ENCODE measurements at regions not wholly inside any gene's neighbourhood (a gene's known extent, or its start where the extent isn't known, plus 50 kb on each side); places are given as distances from the start of the nearest gene placed in this dataset.
"Not testable (repeated sequence)": the region's sequence is repeated elsewhere in the genome, so short reads cannot be mapped to it uniquely, and the experiment has no call there.

DNA sequence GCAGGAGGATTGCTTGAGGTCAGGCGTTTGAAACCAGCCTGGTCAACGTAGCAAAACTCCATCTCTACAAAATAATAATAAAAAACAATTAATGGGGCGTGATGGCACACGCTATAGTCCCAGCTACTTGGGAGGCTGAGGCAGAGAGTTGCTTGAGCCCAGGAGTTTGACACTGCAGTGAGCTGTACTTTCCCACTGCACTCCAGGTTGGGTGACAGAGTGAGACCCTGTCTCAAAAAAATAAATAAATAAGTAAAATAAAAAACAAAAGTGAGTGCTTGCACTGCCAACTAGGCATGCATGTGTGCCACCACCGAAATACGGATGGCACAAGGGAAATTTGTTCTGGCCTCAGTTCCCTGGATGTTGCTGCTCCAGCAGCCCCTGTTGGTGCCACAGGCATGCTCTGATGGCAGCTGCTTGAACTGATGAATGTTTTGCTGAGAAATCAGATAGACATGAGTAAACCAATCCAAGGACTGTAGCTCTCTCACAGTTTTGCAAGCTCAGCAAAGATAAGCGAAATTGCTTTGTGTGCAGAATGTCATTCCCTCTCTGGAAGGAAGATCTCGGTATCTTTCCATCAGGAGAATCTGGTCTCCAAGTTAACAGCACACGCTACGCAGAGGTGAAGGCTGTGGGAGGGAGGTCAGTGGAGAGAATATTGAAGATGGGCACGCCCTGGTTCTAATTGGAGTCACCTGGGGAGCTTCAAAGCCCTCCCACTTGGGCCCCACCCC lies 188.0 kb upstream of the SLC24A3 start:
- in situ Hi-C loops (cut with HindIII; ENCODE audit: low sequenced_read_pairs) = no loop called here

DNA sequence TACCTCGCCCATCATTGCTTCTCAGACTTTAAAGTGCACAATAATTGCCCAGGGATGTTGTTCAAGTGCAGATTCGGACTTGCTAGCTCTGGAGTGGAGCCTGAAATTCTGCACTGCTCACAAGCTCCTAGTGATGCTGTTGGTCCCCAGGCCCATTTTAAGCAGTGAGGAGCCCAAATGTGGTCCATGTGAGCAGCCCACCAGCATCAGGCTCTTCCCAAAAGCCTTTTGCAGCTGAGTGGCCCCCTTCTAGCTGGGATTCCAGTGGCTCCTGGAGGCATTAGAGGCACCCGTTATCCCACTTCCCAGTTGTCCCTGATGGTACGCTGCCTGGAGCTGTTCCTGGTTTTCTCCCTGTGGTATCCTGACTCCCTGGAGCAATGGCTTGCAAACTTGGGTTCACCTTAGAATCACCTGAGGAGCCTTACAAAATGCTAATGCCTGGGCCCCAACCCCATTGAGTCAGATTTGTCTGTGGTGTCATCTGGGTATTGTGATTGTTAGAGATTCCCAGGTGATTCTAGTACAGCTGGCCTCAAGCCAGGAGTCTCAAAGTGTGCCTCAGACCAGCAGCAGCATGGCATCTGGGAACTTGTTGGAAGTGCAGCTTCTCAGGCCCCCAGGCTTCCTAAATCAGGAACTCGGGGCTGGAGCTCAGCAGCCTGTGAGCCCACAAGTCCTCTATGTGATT lies 186.9 kb upstream of the SLC24A3 start:
- in situ Hi-C loops (cut with HindIII; ENCODE audit: low sequenced_read_pairs) = no loop called here

DNA sequence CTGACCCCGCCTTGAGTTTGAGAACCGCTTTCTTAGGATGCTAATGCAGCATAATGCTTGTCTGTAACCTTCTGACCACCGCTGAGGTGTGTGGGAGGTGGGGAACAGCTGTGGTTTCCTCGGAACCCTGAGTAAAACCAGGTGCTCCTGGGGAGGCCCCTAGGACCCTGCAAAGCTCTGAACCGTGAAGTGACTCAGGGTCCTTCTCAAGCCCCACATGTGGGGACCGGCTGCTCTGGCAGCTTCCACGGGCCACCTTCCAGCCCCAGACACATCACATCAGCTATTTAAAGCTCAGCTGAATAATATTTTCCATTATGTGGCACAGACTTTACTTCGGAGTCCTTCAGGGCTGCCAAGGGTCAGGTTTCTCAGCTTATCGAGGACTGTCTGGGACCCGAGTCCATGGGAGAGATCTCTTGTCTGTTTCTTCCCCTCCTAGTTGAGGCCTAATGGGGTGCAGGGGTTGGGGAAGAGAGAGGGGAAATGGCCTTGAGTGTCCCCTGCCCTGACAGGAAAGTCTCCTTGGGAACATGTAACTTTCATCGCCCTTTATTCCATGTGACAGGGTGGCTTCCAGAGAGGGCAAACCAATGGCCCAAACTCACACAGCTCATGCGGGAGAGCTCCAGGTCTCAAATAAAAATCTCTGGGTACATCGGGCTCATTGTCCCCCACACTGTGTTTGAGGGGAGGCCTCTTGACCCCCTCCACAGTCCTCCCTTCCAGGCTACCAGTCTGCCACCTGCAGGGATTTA lies 186.1 kb upstream of the SLC24A3 start:
- in situ Hi-C loops (cut with HindIII; ENCODE audit: low sequenced_read_pairs) = no loop called here

DNA sequence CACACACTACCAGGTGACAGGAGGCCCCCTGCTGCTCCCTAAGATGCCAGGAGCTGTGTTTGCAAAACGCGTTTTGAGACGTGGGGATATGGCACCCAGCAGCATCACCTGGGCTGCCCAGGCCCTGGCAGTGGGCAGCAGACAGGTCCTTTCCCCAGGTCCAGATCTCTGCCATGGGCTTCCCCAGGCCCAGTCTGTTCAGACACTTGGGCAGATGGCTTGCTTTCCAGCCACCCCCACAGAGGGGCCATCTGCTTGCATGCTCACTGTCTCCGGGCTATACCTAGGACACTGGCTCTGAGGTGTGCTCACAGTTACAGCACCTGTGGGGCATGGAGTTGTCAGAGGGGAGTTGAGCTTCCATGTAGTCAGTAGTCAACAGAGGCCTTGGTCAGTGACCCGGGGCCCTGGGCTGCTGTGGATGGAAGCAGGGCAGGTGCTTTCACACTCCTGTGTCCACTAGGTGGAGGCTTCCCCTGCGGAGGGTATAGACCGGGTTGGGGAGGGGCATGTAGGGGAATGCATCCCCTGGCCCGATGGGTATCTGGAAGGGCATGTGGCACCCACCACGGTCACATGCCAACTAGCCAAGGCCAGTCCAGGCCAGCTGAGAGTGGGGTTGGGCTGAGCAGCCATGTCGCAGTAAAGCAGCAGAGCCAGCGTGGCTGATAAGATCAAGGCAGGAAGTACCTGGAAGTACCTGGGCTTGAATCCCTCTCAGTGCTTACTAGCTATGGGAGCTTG lies 185.4 kb upstream of the SLC24A3 start:
- in situ Hi-C loops (cut with HindIII; ENCODE audit: low sequenced_read_pairs) = no loop called here

DNA sequence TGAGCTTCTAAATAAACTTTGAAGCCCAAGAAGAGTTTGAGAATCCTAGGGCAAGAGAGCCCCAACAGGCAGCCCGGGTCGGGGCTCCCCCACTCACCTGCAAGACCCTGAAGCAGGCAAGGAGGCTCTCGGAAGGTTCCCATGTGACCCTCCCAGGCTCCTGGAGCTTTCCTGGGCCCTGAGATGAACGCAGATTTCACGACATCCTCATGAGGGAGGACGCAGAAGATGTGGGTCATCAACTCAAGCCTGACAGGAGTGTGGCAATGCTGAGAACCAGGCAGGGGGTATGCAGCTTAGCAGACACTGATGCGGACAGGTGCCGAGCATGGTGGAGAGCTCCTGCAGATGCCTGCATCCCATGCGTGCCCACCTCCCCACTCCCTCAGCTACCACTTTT lies 184.5 kb upstream of the SLC24A3 start:
- in situ Hi-C loops (cut with HindIII; ENCODE audit: low sequenced_read_pairs) = no loop called here

DNA sequence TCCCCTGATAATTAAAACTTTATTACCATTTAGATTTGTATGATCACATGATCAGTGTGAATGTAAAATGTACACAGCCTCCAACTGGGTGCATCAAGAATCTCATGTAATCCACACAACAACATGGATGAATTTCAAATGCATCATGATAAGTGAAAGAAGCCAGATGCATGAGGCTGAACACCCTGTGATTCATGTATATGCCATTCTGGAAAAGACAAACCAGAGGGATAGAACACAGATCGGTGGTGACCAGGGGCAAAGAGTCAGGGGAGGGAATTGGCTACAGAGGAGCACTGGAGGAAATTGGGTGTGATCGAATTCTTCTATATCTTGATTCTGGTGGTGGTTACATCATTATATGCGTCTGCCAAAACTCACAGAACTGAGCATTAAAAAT lies 170.7 kb upstream of the SLC24A3 start:
- in situ Hi-C loops (cut with HindIII; ENCODE audit: low sequenced_read_pairs) = no loop called here

DNA sequence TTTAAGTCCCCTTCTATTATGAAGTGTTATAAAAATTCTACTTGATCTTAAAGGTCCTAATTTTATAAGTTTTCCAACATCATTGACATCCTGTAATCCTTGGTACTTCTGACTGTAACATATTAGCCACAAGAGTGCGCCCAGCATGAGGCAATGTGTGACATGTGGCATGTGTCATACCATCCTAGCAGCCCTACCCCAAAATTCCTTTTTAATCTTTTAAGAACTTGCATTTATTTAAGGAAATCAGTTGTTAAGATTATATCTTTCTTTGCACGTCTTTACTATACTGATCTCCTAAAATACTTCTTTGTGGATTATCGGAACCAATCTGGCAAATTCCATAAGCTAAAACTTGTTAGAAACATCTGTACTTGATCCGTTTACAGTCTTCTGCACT lies 167.1 kb upstream of the SLC24A3 start:
- in situ Hi-C loops (cut with HindIII; ENCODE audit: low sequenced_read_pairs) = no loop called here

DNA sequence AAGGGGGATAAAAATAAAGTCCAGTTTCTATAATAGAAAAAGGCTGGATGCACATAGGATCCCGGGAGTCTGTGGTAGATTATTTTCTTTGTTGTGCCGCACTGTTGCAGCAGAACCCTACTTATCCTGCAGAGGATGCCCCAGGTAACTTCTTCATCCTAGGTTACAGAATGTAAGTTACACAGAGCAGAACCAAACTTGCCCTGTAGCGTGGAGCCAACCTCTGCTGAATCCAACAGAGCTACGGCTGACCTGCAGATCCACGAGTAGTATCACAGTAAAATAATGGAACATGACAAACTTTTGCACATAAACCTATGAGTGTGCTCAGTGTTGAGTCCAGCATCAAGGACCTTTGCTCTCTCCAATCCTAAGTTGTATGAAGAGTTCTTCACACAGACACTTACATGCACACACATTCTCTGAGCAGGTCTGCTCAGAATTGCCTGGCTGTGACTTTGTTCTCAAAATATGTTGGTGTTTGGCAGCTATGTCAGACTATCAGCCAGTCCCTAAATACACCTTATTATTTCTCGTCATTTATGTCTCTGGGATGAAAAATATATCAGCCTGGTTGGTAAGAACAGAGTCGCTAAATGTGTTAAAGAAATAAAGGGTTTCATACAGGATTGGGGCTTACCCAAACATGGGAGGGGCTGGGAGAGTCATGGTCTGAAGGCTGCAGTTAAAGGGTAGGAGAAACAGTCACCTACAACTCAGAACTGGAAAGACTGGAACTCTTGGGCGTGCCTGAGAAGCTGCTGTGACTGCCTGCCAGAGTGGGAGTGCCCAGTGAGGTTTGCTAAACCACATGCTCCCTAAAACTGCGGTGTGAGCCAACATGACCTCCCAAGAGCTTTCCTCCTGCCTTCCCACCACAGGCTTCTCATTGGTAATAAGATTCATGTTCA lies 165.1 kb upstream of the SLC24A3 start:
- in situ Hi-C loops (cut with HindIII; ENCODE audit: low sequenced_read_pairs) = no loop called here

DNA sequence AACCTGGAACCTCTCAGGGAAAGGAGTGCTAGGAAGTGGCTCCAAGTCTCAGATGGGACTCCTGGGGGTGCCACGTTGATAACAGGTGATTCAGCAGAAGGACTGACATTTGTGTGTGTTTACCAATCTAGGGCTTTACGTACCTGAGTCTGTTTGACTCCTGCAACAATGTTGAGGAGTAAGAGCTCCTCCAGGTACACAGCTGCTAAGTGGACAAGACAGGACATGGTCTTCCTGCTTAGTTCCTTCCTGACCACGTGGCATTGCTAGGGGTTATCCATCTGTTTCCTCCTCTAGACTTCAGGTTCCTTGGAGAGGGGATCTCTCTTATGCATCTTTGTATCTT lies 164.5 kb upstream of the SLC24A3 start:
- in situ Hi-C loops (cut with HindIII; ENCODE audit: low sequenced_read_pairs) = no loop called here

DNA sequence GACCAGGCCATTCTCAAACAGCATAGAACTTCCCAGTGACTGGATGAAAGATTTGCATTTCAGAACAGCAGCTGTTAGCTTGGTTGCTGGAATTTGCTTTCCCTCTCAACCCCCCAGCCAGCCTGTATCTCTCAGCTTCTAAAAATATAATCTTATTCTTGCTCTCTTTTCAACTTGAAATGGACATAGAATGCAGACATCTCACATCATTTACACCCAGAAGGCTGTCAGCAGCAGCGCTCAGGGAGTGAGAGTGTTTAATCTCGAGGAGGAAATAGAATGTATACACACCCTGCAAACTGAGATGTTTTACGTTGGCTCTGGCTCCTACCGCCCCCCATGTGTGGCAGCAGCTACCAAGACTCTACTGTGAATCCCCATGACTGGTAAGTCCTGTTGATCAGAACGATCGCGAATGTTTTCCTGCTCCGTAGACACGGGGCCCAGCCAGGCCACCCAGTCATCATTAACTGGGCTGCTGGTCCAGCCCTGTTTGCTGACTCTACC lies 163.4 kb upstream of the SLC24A3 start:
- in situ Hi-C loops (cut with HindIII; ENCODE audit: low sequenced_read_pairs) = no loop called here

DNA sequence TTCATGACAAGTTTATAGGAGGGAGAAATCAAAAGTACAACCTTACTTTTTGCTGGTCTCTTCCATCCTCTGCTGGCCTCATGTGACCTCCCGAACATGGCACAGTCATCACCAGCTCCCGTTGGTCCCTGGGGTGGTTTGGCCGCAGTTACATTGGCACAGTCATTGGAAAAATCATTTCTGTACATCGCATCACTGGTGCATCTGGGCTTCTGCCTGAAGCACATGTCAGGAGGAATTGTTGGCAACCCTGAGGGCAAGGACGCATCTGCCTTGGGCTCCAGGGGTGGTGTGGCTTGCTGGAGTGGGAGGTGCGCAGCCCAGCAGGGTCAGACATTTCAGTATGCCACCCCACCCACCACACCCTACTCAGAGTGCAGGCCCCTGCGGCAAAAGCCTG lies 162.9 kb upstream of the SLC24A3 start:
- in situ Hi-C loops (cut with HindIII; ENCODE audit: low sequenced_read_pairs) = no loop called here

DNA sequence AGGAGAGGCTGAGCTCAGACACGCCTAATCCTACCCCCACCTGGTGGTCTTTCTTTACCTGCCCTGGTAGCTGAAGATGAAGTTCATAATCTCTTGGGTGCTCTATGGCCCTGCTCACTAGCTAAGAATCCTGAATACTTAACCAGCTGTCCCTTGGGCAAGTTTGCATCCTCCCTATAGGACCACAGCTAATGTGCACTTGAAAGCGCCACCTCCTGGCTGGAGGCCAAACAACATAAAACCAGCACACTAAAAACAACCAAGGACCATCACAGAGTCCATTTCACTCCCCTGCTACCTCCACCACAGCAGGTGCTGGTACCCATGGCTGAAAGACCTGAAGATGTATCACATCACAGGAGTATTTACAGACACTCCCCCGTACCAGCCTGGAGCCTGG lies 155.5 kb upstream of the SLC24A3 start:
- in situ Hi-C loops (cut with HindIII; ENCODE audit: low sequenced_read_pairs) = no loop called here

DNA sequence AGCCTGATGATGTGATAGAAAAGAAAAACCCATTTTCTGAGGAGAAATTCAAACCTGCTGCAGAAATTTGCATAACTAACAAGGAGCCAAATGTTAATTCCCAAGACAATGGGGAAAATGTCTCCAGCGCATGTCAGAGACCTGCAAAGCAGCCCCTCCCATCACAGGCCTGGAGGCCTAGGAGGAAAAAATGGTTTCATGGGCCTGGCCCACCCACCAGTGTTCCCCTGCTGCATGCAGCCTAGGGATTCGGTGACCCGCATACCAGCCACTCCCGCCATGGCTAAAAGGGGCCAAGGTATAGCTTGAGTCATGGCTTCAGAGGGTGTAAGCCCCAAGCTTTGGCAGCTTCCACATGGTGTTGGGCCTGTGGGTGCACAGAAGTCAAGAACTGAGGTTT lies 147.7 kb upstream of the SLC24A3 start:
- in situ Hi-C loops (cut with HindIII; ENCODE audit: low sequenced_read_pairs) = not testable (repeated sequence)

DNA sequence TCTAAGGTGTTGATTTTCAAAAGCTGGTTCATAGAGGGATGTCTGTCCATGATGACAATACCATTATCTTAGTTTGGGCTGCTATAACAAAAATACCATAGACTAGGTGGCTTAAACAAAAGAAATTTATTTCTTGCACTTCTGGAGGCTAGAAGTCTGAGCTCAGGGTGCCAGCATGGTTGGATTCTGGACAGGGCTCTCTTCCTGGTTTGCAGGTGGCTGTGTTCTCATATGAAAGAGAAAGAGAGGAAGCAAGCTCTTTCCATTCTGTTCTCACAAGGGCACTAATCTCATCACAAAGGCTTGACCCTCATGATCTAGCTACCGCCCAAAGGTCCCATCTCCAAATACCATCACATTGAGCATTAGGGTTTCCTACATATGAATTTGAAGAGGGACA lies 144.5 kb upstream of the SLC24A3 start:
- in situ Hi-C loops (cut with HindIII; ENCODE audit: low sequenced_read_pairs) = no loop called here

DNA sequence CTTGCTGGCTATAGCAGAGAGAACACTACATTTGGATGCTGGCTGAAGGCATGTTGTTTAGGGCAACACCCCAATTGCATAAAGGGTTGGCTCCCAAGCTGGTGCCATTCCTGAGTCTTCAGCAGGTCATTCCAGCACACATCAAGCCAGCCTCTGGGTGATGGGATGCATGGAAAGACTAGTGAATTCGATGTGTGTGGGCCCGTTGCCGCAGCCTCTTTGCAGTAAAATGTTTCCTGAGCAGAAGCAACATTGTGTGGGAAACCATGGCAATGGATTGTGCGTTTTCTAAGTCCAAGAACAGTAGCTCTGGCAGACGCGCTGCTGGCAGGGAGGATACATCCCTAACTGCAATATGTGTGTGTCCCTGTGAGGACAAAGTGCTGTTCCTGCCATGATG lies 142.4 kb upstream of the SLC24A3 start:
- in situ Hi-C loops (cut with HindIII; ENCODE audit: low sequenced_read_pairs) = no loop called here

DNA sequence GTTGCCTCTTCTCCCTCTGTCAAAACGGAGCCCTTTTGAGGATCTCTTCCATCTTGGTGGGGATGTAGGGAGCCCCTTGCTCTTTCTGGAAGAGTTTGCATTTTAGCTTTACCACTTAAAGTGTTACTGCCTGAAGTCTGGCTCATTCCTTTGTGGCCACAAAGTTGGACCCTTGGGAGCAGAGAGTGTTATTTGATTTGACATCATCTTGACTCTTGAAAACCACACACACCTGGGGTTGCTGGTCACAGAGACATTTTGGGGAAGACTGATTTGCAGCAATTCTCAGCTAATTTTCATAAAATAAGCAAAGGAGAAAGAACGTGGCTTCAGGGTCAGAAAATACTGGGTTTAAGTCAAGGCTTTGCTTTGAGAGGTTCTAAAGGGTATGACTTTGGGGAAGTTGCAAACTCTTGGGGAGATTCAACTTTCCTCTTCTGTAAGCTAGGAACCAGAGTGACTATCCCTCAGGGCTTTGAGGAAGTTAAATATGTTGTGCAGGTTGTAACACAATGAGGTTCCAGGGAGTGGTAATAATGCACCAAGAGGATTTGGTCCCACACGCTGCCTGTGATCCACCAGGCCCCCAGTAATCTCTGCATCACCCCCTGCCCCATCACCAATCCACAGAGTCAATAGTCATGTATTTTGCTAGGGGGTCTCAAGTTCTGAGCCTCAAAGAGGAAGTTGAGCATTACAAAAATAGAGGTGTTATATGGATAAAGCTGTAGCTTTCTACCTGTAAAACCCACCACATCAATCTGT lies 141.6 kb upstream of the SLC24A3 start:
- in situ Hi-C loops (cut with HindIII; ENCODE audit: low sequenced_read_pairs) = no loop called here

DNA sequence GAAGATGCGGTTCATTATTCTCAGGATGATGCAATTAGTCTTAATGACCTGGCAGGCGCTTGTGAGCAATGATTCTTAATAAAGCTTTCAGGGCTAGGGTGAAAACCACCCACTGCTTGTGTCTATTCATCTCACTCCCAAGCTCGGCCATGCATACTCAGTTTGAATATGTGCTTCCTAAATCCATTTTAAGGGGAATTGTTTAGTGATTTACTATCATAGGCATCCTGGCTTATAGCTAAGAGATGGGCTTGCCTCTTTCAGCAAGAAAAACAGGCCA lies 141.1 kb upstream of the SLC24A3 start:
- in situ Hi-C loops (cut with HindIII; ENCODE audit: low sequenced_read_pairs) = no loop called here

DNA sequence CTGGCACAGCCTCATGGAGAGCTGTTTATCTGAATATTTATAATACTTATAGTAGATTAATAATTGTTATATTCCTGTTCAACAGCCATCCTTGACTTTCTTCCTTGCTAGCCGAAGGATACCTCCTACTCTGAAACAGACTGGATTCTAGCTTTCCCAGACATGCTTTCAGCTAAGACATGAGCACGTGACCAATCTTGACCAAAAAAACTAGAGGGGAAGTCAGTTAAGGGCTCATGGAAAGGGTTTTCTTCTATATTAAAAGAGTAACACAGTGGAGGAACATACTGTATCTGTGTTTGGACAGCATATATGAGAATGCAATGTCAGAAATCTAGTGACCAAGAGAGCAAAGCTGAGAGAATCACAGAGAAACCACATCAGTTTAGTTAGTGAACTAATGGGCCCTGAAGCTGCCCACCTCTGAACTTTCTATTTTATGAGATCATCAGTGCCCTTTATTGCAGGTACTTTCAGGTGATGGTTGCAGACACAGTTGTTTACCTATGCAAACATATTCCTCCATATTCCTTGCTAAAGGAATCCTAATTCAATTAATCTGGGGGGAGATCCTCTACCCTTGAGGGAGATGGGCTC lies 140.4 kb upstream of the SLC24A3 start:
- in situ Hi-C loops (cut with HindIII; ENCODE audit: low sequenced_read_pairs) = no loop called here

DNA sequence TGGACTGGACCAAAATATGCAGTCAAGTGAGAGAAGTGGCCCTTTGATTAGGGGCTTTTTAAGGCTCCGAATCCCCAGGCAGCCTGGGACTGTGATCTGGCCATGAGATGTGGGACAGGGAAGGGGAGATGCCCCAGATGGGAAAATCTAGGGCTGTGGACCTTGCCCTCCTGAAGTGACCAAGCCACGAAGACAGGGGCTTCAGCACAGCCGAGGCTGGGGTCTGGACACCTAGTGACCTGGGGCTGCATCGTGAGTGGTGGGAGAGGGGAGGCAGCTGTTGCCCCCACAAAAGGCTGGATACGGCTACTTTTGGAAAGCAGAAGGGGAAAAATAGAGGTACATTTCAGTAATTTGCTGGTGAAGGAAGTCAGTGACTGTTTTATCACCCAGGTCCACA lies 139.5 kb upstream of the SLC24A3 start:
- in situ Hi-C loops (cut with HindIII; ENCODE audit: low sequenced_read_pairs) = no loop called here
